HG03378 (cell line): ENCODE measurements at regions not wholly inside any gene's neighbourhood (a gene's known extent, or its start where the extent isn't known, plus 50 kb on each side); places are given as distances from the start of the nearest gene placed in this dataset.

ENCODE experiments used
- ATAC-seq: cut with Tn5 transposase; IDR thresholded peaks from one replicate; pipeline ENCODE4 v1.9.1; 2021; ENCODE audit warnings: mild to moderate bottlenecking, moderate library complexity; ENCODE audit not compliant: unreplicated experiment

- ATAC-seq: no peak
Observed at GRCh38 chr1:234668577-234668955, 58.6 kb upstream of the IRF2BP2 start.

GRCh38 chr1:234667600-234668576, 57.9 kb upstream of the IRF2BP2 start:
- ATAC-seq: no peak

GRCh38 chr1:234666761-234667160, 56.8 kb upstream of the IRF2BP2 start:
- ATAC-seq: no peak

GRCh38 chr1:234665975-234666605, 56.1 kb upstream of the IRF2BP2 start:
- ATAC-seq: no peak

- no peak for ATAC-seq
Observed at GRCh38 chr1:234662148-234662547, 52.2 kb upstream of the IRF2BP2 start.

GRCh38 chr1:234661317-234661928, 51.4 kb upstream of the IRF2BP2 start:
- ATAC-seq: no peak

- no peak for ATAC-seq
Observed at GRCh38 chr1:234660536-234661316, 50.7 kb upstream of the IRF2BP2 start.
